Amniotic stem cell (primary cell): ENCODE measurements at regions not wholly inside any gene's neighbourhood (a gene's known extent, or its start where the extent isn't known, plus 50 kb on each side); places are given as distances from the start of the nearest gene placed in this dataset.

ENCODE experiments used
- DNase-seq: peaks from one replicate; lab custom pipeline; 2025; lab: John Stamatoyannopoulos, UW

DNA sequence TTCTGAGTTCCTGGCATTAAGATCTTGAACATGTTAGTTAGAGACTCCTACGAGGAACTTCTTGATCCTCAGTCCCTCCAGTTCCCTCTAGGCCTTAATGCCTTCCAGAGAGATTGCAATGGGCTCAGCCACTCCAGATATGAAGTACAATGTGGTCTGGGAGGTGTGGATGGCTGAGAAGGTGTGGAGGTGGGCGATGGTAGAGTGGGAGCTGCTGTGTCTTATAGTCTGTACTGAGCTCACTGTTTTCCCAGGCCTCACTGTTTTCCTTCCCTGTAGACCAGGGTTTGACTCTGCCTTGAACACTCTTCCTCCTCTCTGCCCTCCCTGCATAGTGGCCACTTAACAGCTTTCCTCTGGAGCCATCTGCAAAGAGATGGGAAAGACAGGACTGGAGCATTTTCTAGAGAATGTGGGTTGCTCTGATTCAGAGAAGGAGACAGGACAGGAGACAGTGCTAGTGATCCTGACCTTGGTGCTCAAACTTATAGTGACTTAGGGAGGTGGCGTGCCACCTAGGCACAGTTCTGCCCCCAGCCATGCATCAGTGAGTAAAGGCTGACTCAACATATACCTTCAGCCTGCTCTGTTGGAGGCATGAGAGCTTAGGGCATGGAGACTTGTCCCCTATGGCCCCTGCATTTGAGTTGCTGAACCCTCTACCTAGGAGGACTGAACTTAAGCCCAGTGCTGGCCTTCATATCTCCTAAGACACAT lies 129.7 kb downstream of the TDRD15 start:
- DNase-seq = no peak

DNA sequence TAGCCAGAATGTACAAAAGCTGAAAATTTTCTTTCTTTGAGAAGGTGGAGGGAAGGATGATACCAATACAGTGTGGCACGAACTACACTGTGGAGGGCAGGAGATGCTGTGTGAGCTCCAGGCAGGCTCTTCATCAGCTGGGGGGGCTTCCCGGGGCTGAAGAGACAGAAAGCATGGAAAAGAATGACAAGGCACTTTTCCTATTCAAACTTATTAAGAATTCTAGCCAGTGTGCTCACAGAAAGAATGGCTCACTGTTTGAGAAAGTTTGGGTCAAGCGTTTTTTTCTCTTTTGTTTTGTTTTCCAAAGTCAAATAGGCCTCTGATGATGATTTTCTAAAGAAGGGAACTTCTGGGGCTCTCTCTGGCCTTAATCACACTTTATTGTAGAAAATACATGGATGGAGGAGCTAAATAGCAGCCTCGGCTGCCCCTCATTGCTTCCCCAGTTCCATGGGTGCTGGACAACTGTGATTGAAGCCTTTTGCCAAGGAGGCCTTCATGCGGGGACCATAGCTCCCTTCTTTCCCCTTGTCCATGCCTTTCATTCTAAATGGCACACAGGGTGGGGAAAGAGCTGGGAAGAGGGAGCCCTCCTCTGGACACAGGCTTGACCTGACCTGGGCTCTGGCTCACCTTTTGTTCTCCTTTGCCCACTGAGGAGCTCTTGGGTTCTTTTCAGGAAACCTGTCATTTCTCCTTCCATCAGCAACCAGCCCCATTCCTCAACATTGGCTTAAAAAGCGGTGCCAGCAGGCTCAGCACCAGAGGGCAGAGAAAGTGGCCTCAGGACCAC lies 130.6 kb downstream of the TDRD15 start:
- no peak for DNase-seq

GRCh38 chr2:21256006-21256405 lies 132.2 kb downstream of the TDRD15 start:
- no peak for DNase-seq

GRCh38 chr2:21257621-21258020 lies 133.9 kb downstream of the TDRD15 start:
- DNase-seq = no peak

- DNase-seq = no peak
These were observed 134.3 kb downstream of the TDRD15 start for GRCh38 chr2:21258082-21258481.

GRCh38 chr2:21260311-21260710 lies 136.5 kb downstream of the TDRD15 start:
- no peak for DNase-seq

DNA sequence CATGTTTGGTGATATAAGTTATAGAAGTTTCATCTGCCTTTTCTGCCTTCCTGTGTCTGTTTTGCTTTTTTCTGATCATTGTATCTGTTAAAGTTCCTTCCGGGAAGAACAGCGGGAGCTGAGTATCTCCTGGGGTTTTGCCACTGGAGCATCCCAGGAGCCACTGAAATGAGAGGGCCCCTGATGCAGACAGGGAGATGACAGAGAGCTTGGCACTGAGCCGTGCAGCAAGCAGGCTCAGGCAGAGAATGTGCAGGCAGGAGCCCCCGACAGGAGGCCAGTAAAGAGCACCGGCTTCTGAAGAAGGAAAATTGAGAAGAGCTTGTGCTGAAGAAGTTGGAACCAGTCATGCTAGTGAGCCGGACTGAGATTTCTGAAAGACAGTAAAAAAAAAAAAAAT lies 137.8 kb downstream of the TDRD15 start:
- no peak for DNase-seq

DNA sequence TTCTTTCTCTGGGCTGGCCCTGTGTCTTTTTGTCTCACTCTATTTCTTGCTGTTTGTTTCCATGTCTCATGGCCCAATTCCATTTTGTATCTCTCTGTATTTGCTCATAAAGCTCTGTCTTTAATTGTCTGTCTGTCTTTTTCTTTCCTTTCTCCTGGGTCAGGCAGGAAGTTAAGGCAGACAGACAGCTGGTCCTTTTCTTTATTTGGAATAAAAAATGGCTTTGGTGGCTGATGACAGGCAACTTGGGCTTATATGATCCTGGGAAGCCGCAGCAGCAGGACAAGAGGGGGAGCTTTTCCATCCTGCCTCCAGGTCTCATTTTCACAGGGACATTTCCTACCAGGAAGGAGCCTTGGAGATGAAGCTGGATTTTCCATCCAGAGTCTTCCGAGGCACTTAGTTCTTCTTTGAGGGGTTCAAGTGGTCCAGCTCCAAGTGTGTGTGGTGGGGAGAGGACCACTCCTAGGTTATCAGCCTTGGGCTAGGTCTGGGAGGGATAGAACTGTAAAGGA lies 138.7 kb downstream of the TDRD15 start:
- no peak for DNase-seq

GRCh38 chr2:21263622-21264021 lies 139.9 kb downstream of the TDRD15 start:
- DNase-seq = no peak

GRCh38 chr2:21265752-21266151 lies 142.0 kb downstream of the TDRD15 start:
- no peak for DNase-seq

GRCh38 chr2:21267232-21267835 lies 143.6 kb downstream of the TDRD15 start:
- no peak for DNase-seq

GRCh38 chr2:21268197-21268877 lies 144.6 kb downstream of the TDRD15 start:
- no peak for DNase-seq

GRCh38 chr2:21268878-21269224 lies 145.1 kb downstream of the TDRD15 start:
- no peak for DNase-seq

DNA sequence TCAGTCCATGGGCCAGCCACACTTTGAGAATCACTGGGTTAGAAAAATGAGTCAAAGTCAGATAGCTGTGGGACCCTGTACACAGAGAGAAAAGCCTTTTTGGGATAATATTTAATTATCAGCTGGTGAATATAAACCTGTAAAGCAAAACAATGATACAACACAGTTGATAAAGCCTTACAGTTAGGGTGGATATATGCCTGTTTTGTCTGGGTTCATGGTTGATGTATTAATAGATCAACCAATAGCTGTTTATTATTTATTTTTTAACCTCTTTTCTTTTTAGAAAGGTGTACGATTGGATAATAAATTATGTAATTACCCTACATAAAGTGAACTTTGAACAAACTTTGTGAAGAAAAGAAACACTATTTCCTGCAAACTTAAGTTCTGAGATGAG lies 145.6 kb downstream of the TDRD15 start:
- no peak for DNase-seq

DNA sequence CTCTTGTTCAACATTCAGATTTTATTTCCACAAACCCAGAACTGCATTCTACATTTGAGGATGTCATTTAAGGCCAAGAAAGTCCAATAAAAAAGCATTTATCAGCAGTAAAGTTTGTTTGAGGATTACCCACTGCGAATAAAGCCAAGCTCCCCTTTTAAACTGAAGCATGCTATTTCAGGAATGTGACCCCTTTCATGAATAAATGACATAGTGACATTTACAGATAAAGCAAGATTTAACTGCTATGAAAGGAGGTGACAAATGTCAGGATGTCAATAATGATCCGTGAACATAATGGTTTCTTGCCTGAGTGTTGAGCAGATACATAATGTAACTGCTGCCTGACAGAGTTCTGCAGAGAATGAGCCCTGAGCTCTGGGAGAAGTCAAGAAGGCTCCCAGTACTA lies 146.3 kb downstream of the TDRD15 start:
- no peak for DNase-seq

DNA sequence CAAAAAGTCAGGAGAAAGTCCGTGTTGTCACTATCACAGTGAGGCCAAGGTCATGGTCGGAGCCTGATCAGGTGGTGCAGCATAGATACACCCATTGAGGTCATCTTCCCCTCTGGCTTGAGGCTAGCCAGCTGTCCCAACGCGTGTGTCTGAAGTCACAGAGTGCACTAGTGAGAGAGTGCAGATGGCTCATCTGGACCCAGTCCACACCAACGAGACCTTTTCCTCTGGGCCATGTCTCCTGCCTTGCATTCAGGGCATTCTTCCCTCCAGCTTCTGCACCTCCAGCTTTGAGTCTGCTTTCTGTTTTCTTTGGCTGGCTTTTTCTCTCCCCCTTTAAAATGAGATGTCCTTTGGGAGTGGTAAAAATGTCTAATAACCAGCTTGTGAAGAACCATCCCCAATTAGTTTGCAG lies 146.9 kb downstream of the TDRD15 start:
- no peak for DNase-seq

DNA sequence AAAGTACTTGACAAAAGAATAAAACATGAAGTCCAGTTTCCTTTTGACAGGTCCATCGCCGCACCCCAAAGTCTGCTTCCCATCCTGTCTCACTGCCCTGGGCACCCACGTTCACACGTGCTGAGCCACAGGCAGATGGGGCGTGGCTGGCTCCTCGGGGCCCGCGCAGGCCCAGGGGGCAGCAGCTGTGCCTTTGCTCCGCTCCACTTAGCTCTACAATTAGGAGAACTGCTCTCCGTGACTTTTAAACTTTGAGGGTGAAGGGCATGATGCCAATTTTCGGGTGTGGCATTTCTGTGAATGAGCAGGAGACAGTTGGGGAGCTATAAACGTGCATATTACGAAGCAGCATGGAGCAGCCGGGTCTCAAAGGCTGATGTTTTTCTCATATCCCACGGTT lies 152.4 kb downstream of the TDRD15 start:
- DNase-seq = no peak

DNA sequence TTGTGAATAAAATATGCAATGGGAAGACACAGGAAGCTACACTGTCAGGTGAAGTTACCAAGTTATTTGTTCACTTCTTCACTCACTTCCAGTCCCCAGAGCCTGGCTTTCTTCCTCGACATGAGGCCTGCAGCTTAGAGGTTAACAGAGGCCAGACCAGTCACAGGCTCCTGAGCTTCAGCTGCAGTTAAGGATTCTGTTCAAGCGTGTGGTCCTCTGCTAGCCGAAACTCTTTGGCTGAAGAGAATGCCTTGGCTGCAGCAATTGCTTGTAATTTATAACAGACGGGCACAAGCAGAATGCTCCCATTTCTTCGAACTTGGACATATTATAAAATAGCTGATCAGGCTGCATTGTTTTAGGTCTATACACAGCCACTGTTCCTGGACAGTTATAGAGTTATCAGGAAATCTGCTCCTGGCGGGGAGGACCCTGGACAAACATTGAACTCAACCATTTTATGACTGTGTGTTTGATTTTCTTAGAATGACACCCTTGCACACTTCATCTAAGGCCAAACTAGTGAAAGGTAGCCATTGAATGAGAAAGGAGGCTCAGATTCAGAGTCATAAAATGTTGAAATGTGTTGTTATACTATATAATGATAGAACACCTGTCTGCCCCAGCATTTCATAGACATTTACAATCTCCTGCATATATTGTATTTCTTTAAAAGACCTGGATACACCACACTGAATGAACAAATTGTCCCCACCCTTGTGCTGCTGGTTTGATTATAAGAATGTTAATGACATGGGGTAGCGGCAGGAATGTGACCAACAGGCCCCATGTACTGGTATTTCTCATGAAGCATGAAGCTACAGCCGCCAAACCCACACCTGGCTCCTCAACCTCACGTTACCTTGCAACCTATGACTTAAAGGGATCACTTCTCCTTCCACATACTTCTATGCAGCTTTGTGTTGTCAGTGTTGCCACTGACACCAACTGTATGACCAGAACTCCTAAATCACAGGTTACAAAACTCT lies 153.6 kb downstream of the TDRD15 start:
- no peak for DNase-seq

DNA sequence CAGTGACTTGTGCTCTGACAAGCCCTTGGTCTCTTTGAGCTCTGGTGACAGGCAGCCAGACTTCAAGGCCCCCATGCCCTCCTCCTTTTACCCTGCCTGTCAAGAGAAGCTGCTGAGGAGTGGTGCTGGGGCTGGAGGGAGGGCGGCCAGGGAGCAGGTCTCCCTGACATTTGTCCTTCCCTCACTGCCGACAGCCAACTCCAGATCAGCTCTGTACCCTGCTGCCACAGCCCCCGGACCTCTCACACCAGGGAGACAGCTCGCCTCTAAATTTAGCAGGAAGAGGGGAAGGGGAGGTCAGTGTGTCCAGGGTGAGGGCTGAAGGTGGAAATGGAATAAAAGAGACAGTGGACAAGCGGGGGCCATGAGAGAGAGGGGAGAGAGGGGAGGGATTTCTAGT lies 155.8 kb downstream of the TDRD15 start:
- DNase-seq = no peak

GRCh38 chr2:21280793-21281192 lies 157.0 kb downstream of the TDRD15 start:
- no peak for DNase-seq

DNA sequence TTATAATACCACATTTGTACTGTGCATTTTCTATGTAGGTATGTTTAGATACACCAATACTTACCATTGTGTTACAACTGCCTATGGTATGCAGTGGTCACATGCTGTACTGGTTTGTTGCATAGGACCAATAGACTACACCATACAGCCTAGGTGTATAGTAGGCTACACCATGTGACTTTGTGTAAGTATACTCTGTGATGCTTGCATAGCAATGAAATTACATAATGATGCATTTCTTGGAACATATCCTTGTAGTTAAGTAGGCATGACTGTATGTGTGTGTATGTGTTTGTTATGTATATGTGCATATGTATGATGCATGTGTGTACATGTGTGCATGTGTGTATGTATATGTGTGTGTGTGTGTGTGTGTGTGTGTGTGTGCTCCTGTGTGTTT lies 157.6 kb downstream of the TDRD15 start:
- no peak for DNase-seq
